ENCODE measurements at regions not wholly inside any gene's neighbourhood (a gene's known extent, or its start where the extent isn't known, plus 50 kb on each side); places are given as distances from the start of the nearest gene placed in this dataset.

GRCh38 chr2:217511850-217512249 is 490.9 kb downstream of the TNS1 start:
- TF ChIP-seq CTCF (IDR thresholded peaks at IDR 0.05), result no peak
- TF ChIP-seq ZFX (IDR thresholded peaks at IDR 0.05; ENCODE audit: borderline replicate concordance), result no peak
